ENCODE measurements at regions not wholly inside any gene's neighbourhood (a gene's known extent, or its start where the extent isn't known, plus 50 kb on each side); places are given as distances from the start of the nearest gene placed in this dataset.

GRCh38 chr12:79517363-79517762, 173.4 kb downstream of the PAWR start:
- H3F3A ChIP-seq (ENCODE audit: control insufficient read depth, insufficient read depth), result no peaks in the 10 kb centered on the region
- no peaks in the 10 kb centered on the region for H3K9me2 ChIP-seq (replicated peaks; ENCODE audit: control insufficient read depth, low read length)
- H4K20me1 ChIP-seq (ENCODE audit: control insufficient read depth, insufficient read depth, low read depth, low read length), result no peaks in the 10 kb centered on the region
- no peak overlapping the region for H3K27ac ChIP-seq (ENCODE audit: low read depth, low read length)
- H3K36me3 ChIP-seq (ENCODE audit: control insufficient read depth, low read length), result no peaks in the 10 kb centered on the region
- H3K27me3 ChIP-seq (ENCODE audit: control insufficient read depth, low read length), result no peaks in the 10 kb centered on the region
- TF ChIP-seq, protein P1, sequence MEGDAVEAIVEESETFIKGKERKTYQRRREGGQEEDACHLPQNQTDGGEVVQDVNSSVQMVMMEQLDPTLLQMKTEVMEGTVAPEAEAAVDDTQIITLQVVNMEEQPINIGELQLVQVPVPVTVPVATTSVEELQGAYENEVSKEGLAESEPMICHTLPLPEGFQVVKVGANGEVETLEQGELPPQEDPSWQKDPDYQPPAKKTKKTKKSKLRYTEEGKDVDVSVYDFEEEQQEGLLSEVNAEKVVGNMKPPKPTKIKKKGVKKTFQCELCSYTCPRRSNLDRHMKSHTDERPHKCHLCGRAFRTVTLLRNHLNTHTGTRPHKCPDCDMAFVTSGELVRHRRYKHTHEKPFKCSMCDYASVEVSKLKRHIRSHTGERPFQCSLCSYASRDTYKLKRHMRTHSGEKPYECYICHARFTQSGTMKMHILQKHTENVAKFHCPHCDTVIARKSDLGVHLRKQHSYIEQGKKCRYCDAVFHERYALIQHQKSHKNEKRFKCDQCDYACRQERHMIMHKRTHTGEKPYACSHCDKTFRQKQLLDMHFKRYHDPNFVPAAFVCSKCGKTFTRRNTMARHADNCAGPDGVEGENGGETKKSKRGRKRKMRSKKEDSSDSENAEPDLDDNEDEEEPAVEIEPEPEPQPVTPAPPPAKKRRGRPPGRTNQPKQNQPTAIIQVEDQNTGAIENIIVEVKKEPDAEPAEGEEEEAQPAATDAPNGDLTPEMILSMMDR (IDR thresholded peaks at IDR 0.05; ENCODE audit: low read depth, low read length, poor library complexity, severe bottlenecking), result no peak
- no peak for TF ChIP-seq EZH2phosphoT487 (IDR thresholded peaks at IDR 0.05; ENCODE audit: borderline replicate concordance, low read length)
- H3K79me2 ChIP-seq (ENCODE audit: control insufficient read depth, low read length), result no peaks in the 10 kb centered on the region
- no peak overlapping the region for H3K4me3 ChIP-seq (ENCODE audit: low read length)
- H3K9me3 ChIP-seq (ENCODE audit: control insufficient read depth, insufficient read depth, low read length), result no peaks in the 10 kb centered on the region
- H3K4me1 ChIP-seq (ENCODE audit: control insufficient read depth, low read length), result no peaks in the 10 kb centered on the region
- H3K4me2 ChIP-seq (ENCODE audit: low read length), result no peak overlapping the region

- Histone ChIP-seq H3K9me3 (ENCODE audit: control insufficient read depth, insufficient read depth, low read length) (no peaks in the 10 kb centered on the region), H3K4me1 (ENCODE audit: control insufficient read depth, low read length) (no peaks in the 10 kb centered on the region), H3K79me2 (ENCODE audit: control insufficient read depth, low read length) (no peaks in the 10 kb centered on the region), H3K36me3 (ENCODE audit: control insufficient read depth, low read length) (no peaks in the 10 kb centered on the region), H3K4me3 (ENCODE audit: low read length) (no peak overlapping the region), H3K9me2 (replicated peaks; ENCODE audit: control insufficient read depth, low read length) (no peaks in the 10 kb centered on the region), H3K27ac (ENCODE audit: low read depth, low read length) (no peak overlapping the region), H3K4me2 (ENCODE audit: low read length) (no peak overlapping the region), H3K27me3 (ENCODE audit: control insufficient read depth, low read length) (no peaks in the 10 kb centered on the region), H3F3A (ENCODE audit: control insufficient read depth, insufficient read depth) (no peaks in the 10 kb centered on the region), H4K20me1 (ENCODE audit: control insufficient read depth, insufficient read depth, low read depth, low read length) (no peaks in the 10 kb centered on the region)
- TF ChIP-seq EZH2phosphoT487 (IDR thresholded peaks at IDR 0.05; ENCODE audit: borderline replicate concordance, low read length), result no peak
- TF ChIP-seq, protein P1 (IDR thresholded peaks at IDR 0.05; ENCODE audit: low read depth, low read length, poor library complexity, severe bottlenecking), result no peak
Observed at GRCh38 chr12:79515530-79515935, 175.2 kb downstream of the PAWR start.

- no peak overlapping the region for H3K4me2 ChIP-seq (ENCODE audit: low read length)
- H3K9me3 ChIP-seq (ENCODE audit: control insufficient read depth, insufficient read depth, low read length), result no peaks in the 10 kb centered on the region
- no peaks in the 10 kb centered on the region for H3K4me1 ChIP-seq (ENCODE audit: control insufficient read depth, low read length)
- no peaks in the 10 kb centered on the region for H4K20me1 ChIP-seq (ENCODE audit: control insufficient read depth, insufficient read depth, low read depth, low read length)
- no peaks in the 10 kb centered on the region for H3F3A ChIP-seq (ENCODE audit: control insufficient read depth, insufficient read depth)
- no peaks in the 10 kb centered on the region for H3K36me3 ChIP-seq (ENCODE audit: control insufficient read depth, low read length)
- H3K27me3 ChIP-seq (ENCODE audit: control insufficient read depth, low read length), result no peaks in the 10 kb centered on the region
- no peaks in the 10 kb centered on the region for H3K9me2 ChIP-seq (replicated peaks; ENCODE audit: control insufficient read depth, low read length)
- TF ChIP-seq EZH2phosphoT487 (IDR thresholded peaks at IDR 0.05; ENCODE audit: borderline replicate concordance, low read length), result no peak
- TF ChIP-seq, protein P1 (IDR thresholded peaks at IDR 0.05; ENCODE audit: low read depth, low read length, poor library complexity, severe bottlenecking), result no peak
- no peak overlapping the region for H3K4me3 ChIP-seq (ENCODE audit: low read length)
- H3K79me2 ChIP-seq (ENCODE audit: control insufficient read depth, low read length), result no peaks in the 10 kb centered on the region
- no peak overlapping the region for H3K27ac ChIP-seq (ENCODE audit: low read depth, low read length)
Observed at GRCh38 chr12:79514730-79515529, 175.8 kb downstream of the PAWR start.

All from DOHH2 (cell line).